NCI-H526 (cell line): ENCODE measurements at regions not wholly inside any gene's neighbourhood (a gene's known extent, or its start where the extent isn't known, plus 50 kb on each side); places are given as distances from the start of the nearest gene placed in this dataset.
A peak's percentile ranks its signal among the peaks of the same experiment; 100 is the strongest.

Experiments
- DNase-seq, 2 experiments: peaks; one replicate each; lab custom pipeline; 2025; lab: John Stamatoyannopoulos, UW

- DNase-seq: no peak
Measured at GRCh38 chr11:92384358-92384757, 159.7 kb downstream of the FAT3 start.

GRCh38 chr11:92384802-92385201 lies 160.2 kb downstream of the FAT3 start:
- DNase-seq: no peak

DNA sequence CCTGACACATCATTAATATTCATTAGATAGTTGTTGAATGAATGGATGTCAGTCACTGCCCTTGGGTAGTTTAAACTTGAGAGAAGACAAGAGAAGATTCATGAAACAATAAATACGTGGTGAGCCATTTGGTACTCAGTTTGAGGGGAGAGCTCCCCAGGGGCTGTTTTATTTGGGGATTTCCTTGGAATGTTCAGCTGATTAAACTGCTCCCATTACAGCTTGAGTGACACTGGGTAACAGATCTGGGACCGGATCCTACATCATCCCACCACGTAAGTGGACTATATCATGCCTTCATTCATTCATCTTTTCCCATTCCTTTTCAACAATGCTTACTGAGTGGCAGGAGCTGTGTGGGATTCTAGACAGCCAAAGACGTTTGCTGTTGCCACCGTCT lies 162.0 kb downstream of the FAT3 start:
- no peak for DNase-seq

DNA sequence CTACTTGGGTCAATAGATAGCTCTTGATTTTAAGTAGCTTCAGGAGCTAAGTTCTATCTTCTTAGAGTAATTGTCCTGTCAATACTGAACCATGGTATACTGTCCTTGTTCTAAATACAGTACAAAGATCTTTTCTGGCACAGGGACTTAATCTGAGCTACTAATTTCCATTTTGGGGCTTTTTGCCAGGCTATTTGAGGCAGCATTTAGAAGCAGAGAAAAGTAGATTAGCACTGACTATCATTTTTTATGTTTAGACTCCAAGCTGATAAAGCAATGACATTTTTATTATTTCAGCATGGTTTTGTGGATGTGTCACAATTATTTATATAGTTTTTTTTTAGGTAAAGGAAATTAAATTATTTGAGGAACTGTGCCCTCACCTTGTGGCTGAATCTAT lies 163.2 kb downstream of the FAT3 start:
- DNase-seq: no peak

DNA sequence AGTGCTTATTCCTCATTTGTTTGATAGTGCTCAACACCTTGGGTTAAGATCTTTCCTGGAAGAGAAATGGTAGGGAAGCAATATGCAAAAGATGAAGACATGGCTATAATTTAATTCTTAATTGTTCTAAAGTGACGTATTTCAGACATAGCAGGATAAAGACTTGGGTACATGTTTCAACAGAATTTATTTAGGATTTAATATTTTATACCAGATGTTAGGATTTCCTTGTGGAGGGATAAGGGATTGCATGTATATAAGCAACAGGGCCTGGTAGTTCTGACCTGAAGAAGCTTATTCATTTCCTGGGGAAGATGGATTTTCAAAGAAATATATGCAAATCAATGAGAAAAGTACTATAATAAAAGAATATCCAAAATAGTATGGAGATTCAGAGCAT lies 163.8 kb downstream of the FAT3 start:
- DNase-seq: peak; percentile 47 to 49

DNA sequence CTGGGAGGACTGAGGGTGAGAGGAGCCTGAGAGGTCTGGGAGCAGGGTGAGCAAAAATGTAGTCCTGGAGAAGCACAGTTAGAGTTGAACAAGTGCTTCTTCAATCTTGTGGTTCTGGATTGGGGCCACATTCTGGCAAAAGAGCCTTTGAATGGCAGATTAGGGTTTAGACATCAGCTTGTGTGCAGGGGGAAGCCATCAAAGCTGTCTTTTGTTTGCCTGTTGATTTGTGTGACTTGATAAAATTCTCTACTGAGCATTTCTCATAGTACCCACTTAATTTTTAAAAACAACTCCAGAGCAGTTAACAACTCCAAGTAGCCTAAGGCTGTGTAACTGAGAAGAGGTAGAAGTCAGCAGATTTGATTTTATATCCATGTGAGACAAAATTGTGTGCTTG lies 166.2 kb downstream of the FAT3 start:
- peak in 1 of 2 experiments; percentile 65 for DNase-seq

DNA sequence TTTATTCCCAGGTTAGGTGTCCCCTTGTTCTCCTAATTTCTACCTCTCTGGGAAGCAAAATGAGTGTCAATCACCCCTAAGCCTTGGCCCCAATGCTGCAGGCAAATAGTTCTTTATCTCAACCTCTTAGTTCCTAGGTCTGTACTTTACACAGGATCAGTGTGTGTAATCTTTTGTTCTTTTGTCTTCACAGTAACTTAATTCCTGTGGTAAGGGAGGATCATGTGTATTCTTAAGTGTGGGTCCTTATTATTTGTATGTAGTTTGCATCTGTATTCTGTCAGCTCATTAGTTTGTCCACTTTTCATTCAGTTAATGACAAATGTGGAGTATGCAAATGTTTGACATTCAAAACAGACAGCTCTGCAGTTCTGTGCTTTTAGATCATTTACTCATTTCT lies 166.7 kb downstream of the FAT3 start:
- DNase-seq: peak; percentile 96 to 99

- DNase-seq: no peak
Measured at GRCh38 chr11:92391808-92392207, 167.2 kb downstream of the FAT3 start.

- DNase-seq: peak in 1 of 2 experiments; percentile 27
Measured at GRCh38 chr11:92393218-92393617, 168.6 kb downstream of the FAT3 start.

GRCh38 chr11:92396133-92396532 lies 171.5 kb downstream of the FAT3 start:
- DNase-seq: peak in 1 of 2 experiments; percentile 26

GRCh38 chr11:92397221-92397755 lies 172.7 kb downstream of the FAT3 start:
- DNase-seq: peak in 1 of 2 experiments; percentile 56

- DNase-seq: peak in 1 of 2 experiments; percentile 59
Measured at GRCh38 chr11:92399705-92400104, 175.1 kb downstream of the FAT3 start.

DNA sequence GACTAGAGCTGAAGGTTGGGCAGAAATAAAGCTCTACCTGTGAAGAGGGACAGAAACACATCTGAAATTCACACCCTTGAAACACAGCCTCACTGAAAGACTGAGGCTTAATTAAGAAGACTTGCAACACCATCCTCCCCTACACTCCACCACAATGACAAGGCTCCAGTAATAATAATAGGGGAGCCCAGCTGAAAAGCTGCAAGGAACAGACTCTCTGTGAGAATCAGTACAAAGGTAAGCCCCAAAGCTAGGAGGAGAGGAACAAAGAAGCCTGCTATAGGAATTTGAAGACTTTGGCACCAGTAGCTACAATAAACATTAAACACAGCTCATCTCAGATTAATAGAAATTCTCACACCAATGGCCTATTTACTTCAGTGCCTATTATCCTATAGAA lies 176.9 kb downstream of the FAT3 start:
- no peak for DNase-seq

- no peak for DNase-seq
Measured at GRCh38 chr11:92406472-92406871, 181.9 kb downstream of the FAT3 start.

DNA sequence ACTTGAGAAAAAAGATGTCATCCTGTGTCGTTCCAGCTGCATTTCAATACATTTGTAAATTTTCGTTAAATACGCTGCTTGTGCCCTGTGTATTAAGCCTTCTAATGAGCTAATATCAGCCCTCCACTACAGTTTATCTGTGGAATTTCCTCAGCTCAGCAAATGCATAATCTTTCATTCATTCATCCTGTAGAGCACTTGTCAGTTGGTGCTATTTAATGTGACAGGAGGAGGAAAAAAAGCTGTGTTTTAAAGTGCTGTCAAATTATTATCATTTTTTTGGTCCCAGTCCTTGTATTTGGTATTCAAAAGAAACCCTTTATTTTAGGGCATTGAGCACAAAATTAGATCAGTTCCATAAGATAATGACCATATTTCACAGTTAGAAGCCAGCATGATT lies 184.7 kb downstream of the FAT3 start:
- no peak for DNase-seq

GRCh38 chr11:92409956-92410355 lies 185.3 kb downstream of the FAT3 start:
- DNase-seq: no peak

DNA sequence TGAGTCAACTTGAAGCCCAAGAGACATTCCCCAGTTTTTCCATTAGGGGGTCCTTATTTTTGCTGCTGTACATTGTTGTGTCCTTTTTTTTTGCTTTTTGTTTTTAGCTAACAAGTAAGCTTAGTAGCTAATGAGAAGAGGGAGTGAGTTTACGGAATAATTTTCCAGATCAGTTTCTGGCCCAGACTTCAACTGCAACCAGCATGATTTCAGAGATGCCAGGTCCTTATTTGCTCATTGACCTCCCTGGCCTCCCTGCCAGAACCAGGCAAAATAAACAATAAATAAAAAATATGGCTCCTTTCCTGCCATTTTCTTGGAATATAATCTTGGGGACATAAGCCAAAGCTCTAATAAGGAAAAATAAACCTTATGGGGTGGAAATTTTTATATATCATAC lies 185.9 kb downstream of the FAT3 start:
- DNase-seq: no peak

GRCh38 chr11:92411431-92411830 lies 186.8 kb downstream of the FAT3 start:
- DNase-seq: no peak

DNA sequence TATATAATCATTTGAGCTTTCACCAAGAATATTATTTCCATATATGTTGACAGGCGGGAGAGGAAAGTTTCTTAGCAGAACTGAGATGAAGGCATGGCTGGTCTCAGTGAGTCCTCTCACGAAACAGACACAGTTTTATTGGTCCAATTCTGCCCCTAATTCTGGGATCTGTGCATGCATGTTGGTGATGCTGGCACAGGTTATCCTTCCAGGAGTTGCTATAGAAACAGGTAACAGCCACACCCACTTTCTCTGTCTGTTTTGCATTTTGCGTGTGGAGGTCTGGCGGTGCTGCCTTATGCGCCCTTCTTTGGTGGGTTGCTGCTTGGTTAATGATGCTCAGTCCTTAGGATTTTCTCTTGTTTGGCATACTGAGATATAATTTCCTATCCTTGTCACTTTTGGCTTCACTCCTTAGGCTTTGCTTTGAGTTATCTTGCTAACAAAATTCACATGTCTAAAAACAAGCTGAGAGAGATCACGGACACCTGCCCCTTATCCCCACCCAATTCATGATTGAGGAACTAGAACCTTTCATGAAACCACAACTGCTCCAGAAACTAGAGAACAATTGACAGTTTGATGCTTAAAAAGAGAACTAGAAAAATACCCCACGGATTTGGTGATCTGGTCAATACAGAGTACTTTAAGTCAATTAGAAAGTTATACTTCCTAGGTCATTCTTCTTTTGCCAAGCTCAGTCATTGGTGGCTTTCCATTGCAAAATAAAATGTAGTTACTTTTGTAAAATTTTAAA lies 189.3 kb downstream of the FAT3 start:
- peak; percentile 36 to 70 for DNase-seq

GRCh38 chr11:92416971-92417725 lies 192.5 kb downstream of the FAT3 start:
- DNase-seq: no peak

DNA sequence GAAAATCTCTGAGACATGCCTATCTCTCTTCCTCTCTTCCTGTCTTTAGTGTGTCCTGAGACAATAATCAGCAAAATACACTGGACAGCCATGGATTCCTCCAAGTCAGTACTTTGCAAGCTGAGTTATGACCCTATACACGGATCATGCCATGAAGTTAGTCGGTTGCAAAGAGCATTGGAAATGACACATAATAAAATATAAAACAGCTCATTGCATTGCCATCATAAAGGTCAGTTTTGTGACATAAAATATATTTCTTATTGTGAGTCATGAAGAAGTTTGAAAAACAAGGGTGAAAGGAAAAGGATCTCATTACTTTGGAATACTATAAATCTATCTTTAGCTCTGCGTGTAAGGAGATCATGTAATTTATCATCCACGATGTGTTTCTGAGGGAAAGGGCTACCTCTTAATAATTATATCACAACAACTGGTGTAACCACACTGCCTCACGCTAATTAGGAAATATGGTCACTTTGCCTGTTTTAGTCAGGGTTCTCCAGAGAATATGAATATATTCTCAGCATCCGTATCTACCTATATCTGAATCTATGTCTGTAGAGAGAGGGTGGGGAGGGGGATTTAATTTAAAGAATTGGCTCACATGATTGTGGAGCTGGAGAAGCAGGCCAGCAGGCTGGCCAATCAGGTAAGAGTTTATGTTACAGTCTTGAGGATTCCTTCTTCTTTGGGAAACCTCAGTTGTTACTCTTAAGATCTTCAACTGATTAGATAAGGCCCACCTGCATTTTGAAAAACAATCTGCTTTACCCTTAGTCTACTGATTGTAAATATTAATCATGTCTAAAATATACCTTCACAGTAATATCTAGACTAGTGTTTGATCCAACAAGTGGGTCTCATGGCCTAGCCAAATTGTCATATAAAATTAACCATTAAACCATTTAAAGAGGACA lies 198.8 kb downstream of the FAT3 start:
- no peak for DNase-seq

GRCh38 chr11:92424281-92424680 lies 199.7 kb downstream of the FAT3 start:
- DNase-seq: no peak
